Endothelial cell of umbilical vein (primary cell): ENCODE measurements at regions not wholly inside any gene's neighbourhood (a gene's known extent, or its start where the extent isn't known, plus 50 kb on each side); places are given as distances from the start of the nearest gene placed in this dataset.

ENCODE experiments used
- BruUV-seq: library from RNA; stranded (reverse); fragments of 400-500 nt; replicated peaks from 2 replicates; lab custom pipeline; 2021; lab: Mats Ljungman, UMichigan
- CTCF ChIA-PET: fragments of 300-600, 350-600 bp; sonication (Branson Sonifier 250); formaldehyde crosslinking; loops from one replicate; lab custom pipeline; 2021; ENCODE audit warnings: antibody characterized with exemption, inconsistent platforms; lab: Charles Lee
- POLR2A ChIA-PET: fragments of 300-600, 350-600 bp; sonication (Branson Sonifier 250); formaldehyde crosslinking; loops from one replicate; lab custom pipeline; 2021; ENCODE audit warnings: antibody characterized with exemption, inconsistent platforms; lab: Charles Lee
- DNase-seq: peaks from one replicate; pipeline ENCODE4 v3.0.0-alpha.2; 2011; ENCODE audit warnings: low read depth, low spot score
- FAIRE-seq: peaks from 2 replicates; lab custom pipeline; 2011; peaks lifted over from hg19 to GRCh38; lab: Jason Lieb, UNC
- H2AFZ ChIP-seq: 2 replicates; pipeline ENCODE4 v1.6.0; 2012; ENCODE audit warnings: low read depth, low read length, control low read depth, inconsistent platforms
- H3K27ac ChIP-seq: 2 replicates; pipeline ENCODE4 v1.5.1; 2011; ENCODE audit warnings: low read depth, mild to moderate bottlenecking, control low read depth, low read length, moderate library complexity; ENCODE audit not compliant: insufficient read depth
- H3K27me3 ChIP-seq, 2 experiments: 2 replicates each; pipeline versions ENCODE4 v1.6.0 to v1.6.1; 2011; ENCODE audit warnings: low read length in 2 of 2, mixed read lengths in 1 of 2; ENCODE audit not compliant: control insufficient read depth in 2 of 2, insufficient read depth in 2 of 2
- H3K36me3 ChIP-seq, 2 experiments: 2 replicates in 1 of 2; 3 replicates in 1 of 2; pipeline ENCODE4 v1.5.1; 2011; ENCODE audit warnings: low read length in 2 of 2, mild to moderate bottlenecking in 1 of 2, moderate library complexity in 1 of 2; ENCODE audit not compliant: control insufficient read depth in 2 of 2, insufficient read depth in 2 of 2; ENCODE audit errors: extremely low read depth in 1 of 2
- H3K4me1 ChIP-seq: 3 replicates; pipeline ENCODE4 v1.5.1; 2011; ENCODE audit warnings: mild to moderate bottlenecking, low read length; ENCODE audit not compliant: control insufficient read depth, insufficient read depth; ENCODE audit errors: extremely low read depth
- H3K4me2 ChIP-seq: 2 replicates; pipeline ENCODE4 v1.6.1; 2011; ENCODE audit warnings: low read length, control low read depth, mixed read lengths; ENCODE audit not compliant: insufficient read depth
- H3K4me3 ChIP-seq, 3 experiments: fragments of 200-600 bp in 1 of 3; sonication (generic), shearing (Covaris generic) in 1 of 3; replicated peaks in 1 of 3; 2 replicates each; pipeline ENCODE4 v1.5.1; 2011 to 2016; ENCODE audit warnings: control low read depth in 3 of 3, low read length in 3 of 3, mild to moderate bottlenecking in 2 of 3, inconsistent platforms in 1 of 3, low read depth in 1 of 3, moderate library complexity in 1 of 3; ENCODE audit not compliant: insufficient read depth in 1 of 3
- H3K79me2 ChIP-seq: 2 replicates; pipeline ENCODE4 v1.6.0; 2012; ENCODE audit warnings: low read length, inconsistent platforms; ENCODE audit not compliant: control insufficient read depth, insufficient read depth
- H3K9ac ChIP-seq: replicated peaks from 2 replicates; pipeline ENCODE3; 2011; ENCODE audit warnings: low read length, control low read depth; ENCODE audit not compliant: insufficient read depth; ENCODE audit errors: extremely low read depth
- H3K9me1 ChIP-seq: replicated peaks from 3 replicates; pipeline ENCODE4 v1.6.0; 2011; ENCODE audit warnings: mild to moderate bottlenecking, low read length; ENCODE audit not compliant: control insufficient read depth, insufficient read depth; ENCODE audit errors: extremely low read depth
- H3K9me3 ChIP-seq: replicated peaks from 2 replicates; pipeline ENCODE4 v1.5.1; 2012; ENCODE audit warnings: low read length, inconsistent platforms; ENCODE audit not compliant: control insufficient read depth, insufficient read depth
- H4K20me1 ChIP-seq: replicated peaks from 2 replicates; pipeline ENCODE3; 2011; ENCODE audit warnings: mild to moderate bottlenecking, low read length; ENCODE audit not compliant: control insufficient read depth, insufficient read depth; ENCODE audit errors: extremely low read depth
- CTCF ChIP-seq, 2 donors: IDR thresholded peaks; 1 replicate in 1 of 2; 2 replicates in 1 of 2; pipeline ENCODE4 v1.5.1; 2011; ENCODE audit warnings: low read length in 2 of 2, mild to moderate bottlenecking in 2 of 2, moderate library complexity in 2 of 2, control low read depth in 1 of 2, inconsistent platforms in 1 of 2, low read depth in 1 of 2; ENCODE audit not compliant: insufficient read depth in 1 of 2; ENCODE audit errors: extremely low read depth in 1 of 2
- EZH2 ChIP-seq: IDR thresholded peaks from 2 replicates; pipeline ENCODE4 v1.6.1; 2012; ENCODE audit warnings: borderline replicate concordance, low read depth, mild to moderate bottlenecking, moderate library complexity, low read length, inconsistent platforms; ENCODE audit not compliant: severe bottlenecking
- FOS ChIP-seq: IDR thresholded peaks from 2 replicates; pipeline ENCODE4 v1.6.1; 2011; ENCODE audit warnings: mild to moderate bottlenecking, low read length, moderate library complexity, borderline replicate concordance; ENCODE audit not compliant: insufficient read depth
- GATA2 ChIP-seq: IDR thresholded peaks from 2 replicates; pipeline ENCODE4 v1.7.0; 2011; ENCODE audit warnings: low read depth, mild to moderate bottlenecking, moderate library complexity, mixed read lengths, low read length; ENCODE audit not compliant: insufficient read length, insufficient read depth
- JUN ChIP-seq: IDR thresholded peaks from 2 replicates; pipeline ENCODE4 v1.6.1; 2011; ENCODE audit warnings: borderline replicate concordance, low read depth; ENCODE audit not compliant: insufficient read length, insufficient read depth
- MAX ChIP-seq: IDR thresholded peaks from 2 replicates; pipeline ENCODE4 v1.6.1; 2011; ENCODE audit not compliant: insufficient read depth, insufficient read length
- MYC ChIP-seq: IDR thresholded peaks from one replicate; pipeline ENCODE4 v1.6.1; 2011; ENCODE audit warnings: mild to moderate bottlenecking, low read depth, low read length
- POLR2A ChIP-seq: IDR thresholded peaks from 2 replicates; pipeline ENCODE4 v1.6.1; 2012; ENCODE audit warnings: low read depth, mild to moderate bottlenecking, control low read depth, low read length
- POLR2AphosphoS5 ChIP-seq: IDR thresholded peaks from 2 replicates; pipeline ENCODE4 v1.6.1; 2012; ENCODE audit warnings: low read depth, mild to moderate bottlenecking, control low read depth, low read length, moderate library complexity; ENCODE audit not compliant: insufficient read depth
- dilution Hi-C: fragments of 300-500 bp; cut with MboI; formaldehyde crosslinking; loops from one replicate; pipeline ENCODE4 v1.15.0; 2019; ENCODE audit warnings: low sequenced_read_pairs; ENCODE audit not compliant: extremely low pct_ligation_motif_present
- intact Hi-C: fragments of 100-400 bp; cut with micrococcal nuclease; formaldehyde crosslinking; loops from one replicate; pipeline ENCODE4 v1.10.0; 2022

- TF ChIP-seq JUN (no peak), GATA2 (no peak), POLR2AphosphoS5 (no peak), MYC (no peak), POLR2A (no peak), MAX (no peak), FOS (no peak), CTCF (IDR thresholded peaks at IDR 0.05; ENCODE audit: extremely low read depth in 1 of 2, insufficient read depth in 1 of 2, low read depth in 1 of 2, low read length in 2 of 2) (no peak), EZH2 (no peak)
- intact Hi-C loops: no loop called here
- H2AFZ ChIP-seq: no peak overlapping the region
- BruUV-seq: no TSS peak
- H3K4me3 ChIP-seq: no peak overlapping the region
- H3K9ac ChIP-seq: no peak overlapping the region
- H3K4me2 ChIP-seq: no peak overlapping the region
- no peaks in the 10 kb centered on the region for H3K9me3 ChIP-seq
- ChIA-PET CTCF (interaction anchor here (2.0 kb wide), 1 partner anchor 154 kb away, joined by 6 read pairs; no protein-coding TSS in a partner anchor), POLR2A (no interaction called here)
- no peaks in the 10 kb centered on the region for H3K79me2 ChIP-seq
- H3K9me1 ChIP-seq: no peaks in the 10 kb centered on the region
- H4K20me1 ChIP-seq: no peaks in the 10 kb centered on the region
- H3K4me1 ChIP-seq: no peaks in the 10 kb centered on the region
- no peak overlapping the region for H3K27ac ChIP-seq
- DNase-seq: no peak
- H3K36me3 ChIP-seq: no peaks in the 10 kb centered on the region
- dilution Hi-C loops: no loop called here
- FAIRE-seq: no peak
- H3K27me3 ChIP-seq: no peaks in the 10 kb centered on the region
Observed at GRCh38 chr6:149182262-149182661, 135.2 kb upstream of the TAB2 start.
